ENCODE measurements at regions not wholly inside any gene's neighbourhood (a gene's known extent, or its start where the extent isn't known, plus 50 kb on each side); places are given as distances from the start of the nearest gene placed in this dataset.

DNA sequence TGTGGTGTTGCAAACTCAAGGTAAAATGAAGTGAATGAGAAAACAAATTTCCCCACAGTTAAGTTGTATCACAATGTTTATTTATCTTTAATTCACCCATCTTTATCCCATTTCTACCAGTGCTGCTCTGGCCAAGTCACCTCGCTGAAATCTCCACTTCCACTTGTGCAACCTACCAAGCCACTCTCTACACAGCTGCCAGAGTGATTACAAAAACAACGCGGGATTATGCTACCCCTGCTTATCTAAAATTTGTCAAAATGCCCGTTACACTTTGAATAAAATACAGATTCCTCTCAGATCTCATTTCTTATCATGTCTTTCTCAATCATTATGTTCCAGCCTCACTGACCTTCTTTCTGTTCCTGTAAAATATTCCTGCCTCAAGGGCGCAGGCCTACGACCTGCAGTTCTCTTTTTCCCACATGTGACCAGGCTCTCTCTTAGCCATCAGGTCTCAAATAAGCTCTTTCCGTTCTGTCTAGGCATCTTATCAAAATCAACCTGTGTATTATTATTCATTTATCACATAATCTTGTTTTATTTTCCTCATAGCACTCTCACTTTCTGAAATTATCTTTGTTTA is 95.6 kb downstream of the NTMT2 start:
- TF ChIP-seq, protein P1, sequence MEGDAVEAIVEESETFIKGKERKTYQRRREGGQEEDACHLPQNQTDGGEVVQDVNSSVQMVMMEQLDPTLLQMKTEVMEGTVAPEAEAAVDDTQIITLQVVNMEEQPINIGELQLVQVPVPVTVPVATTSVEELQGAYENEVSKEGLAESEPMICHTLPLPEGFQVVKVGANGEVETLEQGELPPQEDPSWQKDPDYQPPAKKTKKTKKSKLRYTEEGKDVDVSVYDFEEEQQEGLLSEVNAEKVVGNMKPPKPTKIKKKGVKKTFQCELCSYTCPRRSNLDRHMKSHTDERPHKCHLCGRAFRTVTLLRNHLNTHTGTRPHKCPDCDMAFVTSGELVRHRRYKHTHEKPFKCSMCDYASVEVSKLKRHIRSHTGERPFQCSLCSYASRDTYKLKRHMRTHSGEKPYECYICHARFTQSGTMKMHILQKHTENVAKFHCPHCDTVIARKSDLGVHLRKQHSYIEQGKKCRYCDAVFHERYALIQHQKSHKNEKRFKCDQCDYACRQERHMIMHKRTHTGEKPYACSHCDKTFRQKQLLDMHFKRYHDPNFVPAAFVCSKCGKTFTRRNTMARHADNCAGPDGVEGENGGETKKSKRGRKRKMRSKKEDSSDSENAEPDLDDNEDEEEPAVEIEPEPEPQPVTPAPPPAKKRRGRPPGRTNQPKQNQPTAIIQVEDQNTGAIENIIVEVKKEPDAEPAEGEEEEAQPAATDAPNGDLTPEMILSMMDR (IDR thresholded peaks at IDR 0.05): no peak
- no peak for TF ChIP-seq POLR2A (IDR thresholded peaks at IDR 0.05)

All from lower leg skin (tissue), 3 donors.